HepG2 (cell line): ENCODE measurements at regions not wholly inside any gene's neighbourhood (a gene's known extent, or its start where the extent isn't known, plus 50 kb on each side); places are given as distances from the start of the nearest gene placed in this dataset.
A peak's percentile ranks its signal among the peaks of the same experiment; 100 is the strongest.

Experiments used
- ATAC-seq: fragments of 200-7000 bp; cut with Tn5 transposase; 3 replicates; pipeline ENCODE4 v1.9.1; 2020; ENCODE audit warnings: mild to moderate bottlenecking, moderate library complexity
- BruUV-seq: library from RNA; stranded (reverse); fragments of 400-500 nt; replicated peaks from 2 replicates; lab custom pipeline; 2021; lab: Mats Ljungman, UMichigan
- CTCF ChIA-PET: fragments of 300-600 bp; formaldehyde crosslinking; extraction: SDS; loops from one replicate; lab custom pipeline; 2021; ENCODE audit warnings: low total read pairs, inconsistent platforms, low intra/inter-chr PET ratio; lab: Yijun Ruan, JAX
- POLR2A ChIA-PET: fragments of 350-600 bp; sonication (Branson Sonifier 250); formaldehyde crosslinking; loops from one replicate; lab custom pipeline; 2020; ENCODE audit warnings: antibody characterized with exemption, inconsistent platforms; lab: Yijun Ruan, JAX
- DNase-seq: peaks from one replicate; pipeline ENCODE4 v3.0.0-alpha.2; 2015; ENCODE audit warnings: low spot score
- FAIRE-seq: peaks from 3 replicates; lab custom pipeline; 2011; peaks lifted over from hg19 to GRCh38; lab: Jason Lieb, UNC
- H2AFZ ChIP-seq: one replicate; pipeline ENCODE4 v1.6.1; 2011; ENCODE audit warnings: low read length, inconsistent platforms
- H3K27ac ChIP-seq: fragments of 300-600 bp; 3 replicates; pipeline ENCODE4 v1.8.0; 2011; ENCODE audit warnings: mixed run types, mild to moderate bottlenecking, mixed read lengths, low read length, inconsistent platforms; ENCODE audit not compliant: insufficient read depth; ENCODE audit errors: extremely low read length
- H3K27me3 ChIP-seq, 2 experiments: fragments of 200-600 bp in 1 of 2; 2 replicates in 1 of 2; 3 replicates in 1 of 2; pipeline versions ENCODE4 v1.6.0 to v1.8.0; 2011; ENCODE audit warnings: low read length in 2 of 2, mild to moderate bottlenecking in 2 of 2, moderate library complexity in 2 of 2, inconsistent platforms in 1 of 2; ENCODE audit not compliant: insufficient read depth in 2 of 2, control insufficient read depth in 1 of 2
- H3K36me3 ChIP-seq, 2 experiments: fragments of 200-600 bp in 1 of 2; replicated peaks in 1 of 2; 2 replicates in 1 of 2; 3 replicates in 1 of 2; pipeline versions ENCODE4 v1.5.1 to v1.8.0; 2011; ENCODE audit warnings: low read length in 2 of 2, inconsistent platforms in 1 of 2; ENCODE audit not compliant: insufficient read depth in 2 of 2, control insufficient read depth in 1 of 2
- H3K4me1 ChIP-seq: 2 replicates; pipeline ENCODE4 v1.5.1; 2012; ENCODE audit warnings: low read length, inconsistent platforms; ENCODE audit not compliant: insufficient read depth
- H3K4me2 ChIP-seq: 2 replicates; pipeline ENCODE4 v1.6.0; 2011; ENCODE audit warnings: low read depth, low read length, inconsistent platforms
- H3K4me3 ChIP-seq, 3 experiments: fragments of 200-600 bp in 1 of 3; sonication (generic), shearing (Covaris generic) in 1 of 3; replicated peaks in 1 of 3; 2 replicates each; pipeline ENCODE4 v1.5.1; 2011 to 2016; ENCODE audit warnings: low read length in 3 of 3, inconsistent platforms in 2 of 3, low read depth in 2 of 3, mild to moderate bottlenecking in 2 of 3, control low read depth in 1 of 3, mixed read lengths in 1 of 3; ENCODE audit not compliant: insufficient read depth in 1 of 3
- H3K79me2 ChIP-seq: one replicate; pipeline ENCODE4 v1.6.1; 2011; ENCODE audit warnings: low read length, inconsistent platforms; ENCODE audit not compliant: insufficient read depth
- H3K9ac ChIP-seq: 2 replicates; pipeline ENCODE4 v1.6.0; 2011; ENCODE audit warnings: mild to moderate bottlenecking, low read depth, low read length, inconsistent platforms; ENCODE audit not compliant: insufficient read depth
- H3K9me3 ChIP-seq: 2 replicates; pipeline ENCODE4 v1.5.1; 2012; ENCODE audit warnings: mild to moderate bottlenecking, low read length
- H4K20me1 ChIP-seq: 2 replicates; pipeline ENCODE4 v1.6.0; 2011; ENCODE audit warnings: inconsistent platforms, mild to moderate bottlenecking, low read length, moderate library complexity; ENCODE audit not compliant: insufficient read depth
- in situ Hi-C: cut with HindIII; loops from 2 replicates; pipeline ENCODE4 v1.10.0; 2017; ENCODE audit warnings: low pct_unique_long_range_greater_than_20kb; ENCODE audit not compliant: extremely low pct_ligation_motif_present
- intact Hi-C: fragments of 100-400 bp; cut with micrococcal nuclease; formaldehyde crosslinking; loops from one replicate; pipeline ENCODE4 v1.10.0; 2022; ENCODE audit not compliant: unreplicated experiment
- TF ChIP-seq, protein P1 (sequence below): sonication (generic); formaldehyde crosslinking; IDR thresholded peaks from 2 replicates; pipeline ENCODE4 v1.5.1; 2020; ENCODE audit warnings: mild to moderate bottlenecking, missing genetic modification reagents
- TF ChIP-seq, protein P2 (sequence below): sonication (generic); formaldehyde crosslinking; IDR thresholded peaks from 2 replicates; pipeline ENCODE4 v1.8.0; 2022; ENCODE audit warnings: missing genetic modification reagents, mild to moderate bottlenecking, moderate library complexity, borderline replicate concordance

DNA sequence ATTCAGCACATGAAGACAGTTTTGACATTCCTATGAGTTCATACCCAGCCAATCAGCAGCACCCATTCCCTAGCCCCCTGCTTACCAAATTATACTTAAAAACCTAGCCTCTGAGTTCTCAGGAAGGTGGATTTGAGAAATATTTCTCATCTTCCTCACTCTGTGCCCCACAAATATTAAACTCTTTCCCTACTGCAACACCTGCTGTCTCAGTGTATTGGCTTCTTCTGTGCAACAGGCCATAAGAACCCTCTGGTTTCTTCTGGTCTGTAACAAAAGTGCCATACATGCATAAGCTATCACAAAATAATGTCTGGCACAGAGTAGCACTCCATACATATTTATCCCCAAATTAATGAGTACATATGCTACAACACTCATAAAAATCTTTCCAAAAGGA, 387.4 kb upstream of the CAMK1G start:
- CTCF ChIA-PET = no interaction called here
- H3K4me1 ChIP-seq = no peaks in the 10 kb centered on the region
- POLR2A ChIA-PET = no interaction called here
- in situ Hi-C loops = no loop called here
- H3K79me2 ChIP-seq = no peaks in the 10 kb centered on the region
- no peak for DNase-seq
- no TSS peak for BruUV-seq
- H3K9me3 ChIP-seq = peaks cover 44% of the 10 kb centered on the region
- no peak overlapping the region for H3K4me2 ChIP-seq
- no peaks in the 10 kb centered on the region for H3K27me3 ChIP-seq
- no peak overlapping the region for H3K9ac ChIP-seq
- H2AFZ ChIP-seq = no peak overlapping the region
- TF ChIP-seq, protein P1, sequence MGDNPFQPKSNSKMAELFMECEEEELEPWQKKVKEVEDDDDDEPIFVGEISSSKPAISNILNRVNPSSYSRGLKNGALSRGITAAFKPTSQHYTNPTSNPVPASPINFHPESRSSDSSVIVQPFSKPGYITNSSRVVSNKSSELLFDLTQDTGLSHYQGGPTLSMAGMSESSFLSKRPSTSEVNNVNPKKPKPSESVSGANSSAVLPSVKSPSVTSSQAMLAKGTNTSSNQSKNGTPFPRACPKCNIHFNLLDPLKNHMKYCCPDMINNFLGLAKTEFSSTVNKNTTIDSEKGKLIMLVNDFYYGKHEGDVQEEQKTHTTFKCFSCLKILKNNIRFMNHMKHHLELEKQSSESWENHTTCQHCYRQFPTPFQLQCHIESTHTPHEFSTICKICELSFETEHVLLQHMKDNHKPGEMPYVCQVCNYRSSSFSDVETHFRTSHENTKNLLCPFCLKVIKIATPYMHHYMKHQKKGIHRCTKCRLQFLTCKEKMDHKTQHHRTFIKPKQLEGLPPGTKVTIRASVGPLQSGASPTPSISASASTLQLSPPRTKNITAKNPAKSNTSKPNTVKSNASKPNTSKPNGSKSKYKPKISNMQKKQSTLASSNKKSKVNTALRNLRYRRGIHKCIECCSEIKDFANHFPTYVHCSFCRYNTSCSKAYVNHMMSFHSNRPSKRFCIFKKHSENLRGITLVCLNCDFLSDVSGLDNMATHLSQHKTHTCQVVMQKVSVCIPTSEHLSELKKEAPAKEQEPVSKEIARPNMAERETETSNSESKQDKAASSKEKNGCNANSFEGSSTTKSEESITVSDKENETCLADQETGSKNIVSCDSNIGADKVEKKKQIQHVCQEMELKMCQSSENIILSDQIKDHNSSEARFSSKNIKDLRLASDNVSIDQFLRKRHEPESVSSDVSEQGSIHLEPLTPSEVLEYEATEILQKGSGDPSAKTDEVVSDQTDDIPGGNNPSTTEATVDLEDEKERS (CRISPR knock-in tag) = 0 out of 2 replicates have a peak, but pooled peaks have one; percentile 50
- TF ChIP-seq, protein P2, sequence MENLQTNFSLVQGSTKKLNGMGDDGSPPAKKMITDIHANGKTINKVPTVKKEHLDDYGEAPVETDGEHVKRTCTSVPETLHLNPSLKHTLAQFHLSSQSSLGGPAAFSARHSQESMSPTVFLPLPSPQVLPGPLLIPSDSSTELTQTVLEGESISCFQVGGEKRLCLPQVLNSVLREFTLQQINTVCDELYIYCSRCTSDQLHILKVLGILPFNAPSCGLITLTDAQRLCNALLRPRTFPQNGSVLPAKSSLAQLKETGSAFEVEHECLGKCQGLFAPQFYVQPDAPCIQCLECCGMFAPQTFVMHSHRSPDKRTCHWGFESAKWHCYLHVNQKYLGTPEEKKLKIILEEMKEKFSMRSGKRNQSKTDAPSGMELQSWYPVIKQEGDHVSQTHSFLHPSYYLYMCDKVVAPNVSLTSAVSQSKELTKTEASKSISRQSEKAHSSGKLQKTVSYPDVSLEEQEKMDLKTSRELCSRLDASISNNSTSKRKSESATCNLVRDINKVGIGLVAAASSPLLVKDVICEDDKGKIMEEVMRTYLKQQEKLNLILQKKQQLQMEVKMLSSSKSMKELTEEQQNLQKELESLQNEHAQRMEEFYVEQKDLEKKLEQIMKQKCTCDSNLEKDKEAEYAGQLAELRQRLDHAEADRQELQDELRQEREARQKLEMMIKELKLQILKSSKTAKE (CRISPR knock-in tag) = no peak
- TF ChIP-seq, all 625 proteins: peak for 1
- Histone ChIP-seq H3K27ac (no peak overlapping the region), H3K36me3 (no peaks in the 10 kb centered on the region), H4K20me1 (no peaks in the 10 kb centered on the region), H3K4me3 (no peak overlapping the region)
- intact Hi-C loops = no loop called here
- ATAC-seq (no peak), FAIRE-seq (no peak)
